Prostate gland (tissue), 2 donors: ENCODE measurements at regions not wholly inside any gene's neighbourhood (a gene's known extent, or its start where the extent isn't known, plus 50 kb on each side); places are given as distances from the start of the nearest gene placed in this dataset.

Source experiments
- CTCF ChIP-seq, 4 experiments: fragments of 200-600 bp in 2 of 4; fragments of 450-650 bp in 2 of 4; sonication (generic) in 2 of 4; IDR thresholded peaks; 1 replicate in 3 of 4; 2 replicates in 1 of 4; pipeline ENCODE4 v1.5.1; 2016 to 2019; ENCODE audit warnings: antibody characterized with exemption in 4 of 4, mild to moderate bottlenecking in 2 of 4, moderate library complexity in 2 of 4
- POLR2A ChIP-seq: fragments of 450-650 bp; IDR thresholded peaks from one replicate; pipeline ENCODE4 v1.6.1; 2016; ENCODE audit warnings: antibody characterized with exemption, mild to moderate bottlenecking

DNA sequence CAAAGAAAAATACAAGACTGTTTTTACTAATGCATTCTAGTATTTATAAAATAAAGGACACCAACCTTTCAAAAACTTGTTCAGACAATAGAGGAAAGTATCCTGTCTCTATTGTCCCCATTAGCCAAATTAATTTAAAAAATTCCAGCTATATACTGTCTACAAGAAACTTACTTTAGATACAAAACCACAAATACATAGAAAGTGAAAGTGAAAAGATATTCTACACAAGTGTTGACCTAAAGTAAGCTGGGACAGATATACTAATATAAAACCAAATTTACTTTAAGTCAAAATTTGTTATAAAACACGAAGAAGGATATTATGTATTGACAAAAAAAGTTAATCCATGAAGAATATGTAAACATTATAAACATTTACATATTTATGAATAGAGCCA lies 893.3 kb upstream of the TMEFF2 start:
- TF ChIP-seq CTCF (IDR thresholded peaks at IDR 0.05) (no peak), POLR2A (no peak)
